GM10248 (cell line): ENCODE measurements at regions not wholly inside any gene's neighbourhood (a gene's known extent, or its start where the extent isn't known, plus 50 kb on each side); places are given as distances from the start of the nearest gene placed in this dataset.

ENCODE experiments used
- CTCF ChIA-PET: fragments of 300-600 bp; sonication (Branson Sonifier 250); formaldehyde crosslinking; extraction: SDS; loops from one replicate; lab custom pipeline; 2021; ENCODE audit warnings: antibody characterized with exemption; lab: Yijun Ruan, JAX
- POLR2A ChIA-PET: fragments of 350-650 bp; sonication (Branson Sonifier 250); formaldehyde crosslinking; extraction: SDS; loops from one replicate; lab custom pipeline; 2020; ENCODE audit warnings: antibody characterized with exemption; lab: Yijun Ruan, JAX
- DNase-seq: peaks from one replicate; pipeline ENCODE4 v3.0.0; 2012; ENCODE audit errors: extremely low spot score
- TF ChIP-seq, protein P1 (sequence below): IDR thresholded peaks from 2 replicates; pipeline ENCODE4 v1.5.1; 2012; ENCODE audit warnings: mild to moderate bottlenecking, low read depth; ENCODE audit errors: extremely low read depth, missing control alignments, control extremely low read depth

DNA sequence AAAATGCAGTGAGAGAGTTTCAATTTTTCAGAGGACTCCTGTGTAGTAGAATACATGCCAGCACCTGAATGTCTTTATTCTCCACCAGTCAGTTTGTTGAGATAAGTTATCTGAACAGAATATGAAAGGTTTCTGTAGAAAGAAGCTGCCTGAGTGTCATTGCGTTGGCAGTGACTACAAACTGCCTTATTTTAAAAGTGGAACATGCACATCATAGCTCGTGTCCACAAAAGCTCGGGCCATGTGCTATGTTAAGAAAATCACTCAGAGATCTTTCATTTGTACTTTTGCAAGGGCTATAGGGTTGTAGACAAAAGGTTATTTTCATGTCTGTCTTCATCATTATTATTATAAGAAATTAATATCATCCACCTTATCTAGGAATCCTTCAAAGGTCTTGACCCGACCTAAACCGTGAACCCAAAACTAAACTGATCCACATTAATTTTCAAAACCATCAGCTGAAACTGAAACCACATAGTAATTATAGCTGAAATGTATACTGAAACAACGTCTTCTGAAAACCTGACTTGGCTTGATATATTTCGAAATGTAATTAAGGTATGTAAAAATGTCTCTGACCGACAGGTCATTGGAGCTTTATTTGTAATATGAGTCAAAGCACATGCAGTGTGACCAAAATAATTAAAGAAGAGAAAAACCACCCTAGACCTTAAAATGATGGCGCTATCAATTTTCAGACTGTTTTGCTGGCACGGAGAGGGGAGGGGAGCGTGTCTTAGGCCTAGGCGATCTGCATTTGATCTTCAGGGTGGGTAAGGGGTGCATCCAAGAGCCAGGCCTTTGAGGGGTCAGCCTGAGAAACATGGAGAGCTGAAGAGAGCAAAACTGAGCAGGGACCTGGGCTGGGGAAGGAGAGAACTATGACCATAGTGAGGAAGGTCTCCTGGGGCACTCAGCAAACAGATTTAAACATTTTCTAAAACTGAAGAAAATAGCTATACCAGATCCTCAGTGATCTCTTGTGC lies 232.1 kb downstream of the SOX11 start:
- TF ChIP-seq, protein P1, sequence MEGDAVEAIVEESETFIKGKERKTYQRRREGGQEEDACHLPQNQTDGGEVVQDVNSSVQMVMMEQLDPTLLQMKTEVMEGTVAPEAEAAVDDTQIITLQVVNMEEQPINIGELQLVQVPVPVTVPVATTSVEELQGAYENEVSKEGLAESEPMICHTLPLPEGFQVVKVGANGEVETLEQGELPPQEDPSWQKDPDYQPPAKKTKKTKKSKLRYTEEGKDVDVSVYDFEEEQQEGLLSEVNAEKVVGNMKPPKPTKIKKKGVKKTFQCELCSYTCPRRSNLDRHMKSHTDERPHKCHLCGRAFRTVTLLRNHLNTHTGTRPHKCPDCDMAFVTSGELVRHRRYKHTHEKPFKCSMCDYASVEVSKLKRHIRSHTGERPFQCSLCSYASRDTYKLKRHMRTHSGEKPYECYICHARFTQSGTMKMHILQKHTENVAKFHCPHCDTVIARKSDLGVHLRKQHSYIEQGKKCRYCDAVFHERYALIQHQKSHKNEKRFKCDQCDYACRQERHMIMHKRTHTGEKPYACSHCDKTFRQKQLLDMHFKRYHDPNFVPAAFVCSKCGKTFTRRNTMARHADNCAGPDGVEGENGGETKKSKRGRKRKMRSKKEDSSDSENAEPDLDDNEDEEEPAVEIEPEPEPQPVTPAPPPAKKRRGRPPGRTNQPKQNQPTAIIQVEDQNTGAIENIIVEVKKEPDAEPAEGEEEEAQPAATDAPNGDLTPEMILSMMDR = no peak
- ChIA-PET CTCF (interaction anchor here (1.9 kb wide), 1 partner anchor 9 kb away, joined by 7 read pairs; no protein-coding TSS in a partner anchor), POLR2A (no interaction called here)
- DNase-seq = no peak

DNA sequence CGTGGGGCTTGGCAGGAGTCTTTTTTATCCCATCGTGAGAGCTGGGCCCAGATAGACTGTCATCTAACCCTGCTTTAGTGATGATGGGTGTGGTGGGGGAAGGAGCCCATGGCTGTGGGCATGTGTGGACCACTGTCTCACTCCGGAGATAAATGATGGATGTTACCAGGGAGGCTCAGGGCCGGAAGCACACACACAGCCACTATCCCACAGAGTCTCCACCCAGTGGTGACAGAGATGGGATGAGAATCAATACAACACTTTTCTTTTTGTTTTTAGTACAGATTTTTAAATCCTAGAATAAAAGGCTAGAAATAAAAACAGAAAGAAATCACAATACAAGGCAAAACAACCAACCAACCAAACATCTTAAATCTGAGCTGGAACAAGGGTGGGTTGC lies 233.4 kb downstream of the SOX11 start:
- TF ChIP-seq, protein P1 = no peak
- ChIA-PET POLR2A (no interaction called here), CTCF (interaction anchor here (1.0 kb wide), 1 partner anchor 9 kb away, joined by 3 read pairs; no protein-coding TSS in a partner anchor)
- no peak for DNase-seq

DNA sequence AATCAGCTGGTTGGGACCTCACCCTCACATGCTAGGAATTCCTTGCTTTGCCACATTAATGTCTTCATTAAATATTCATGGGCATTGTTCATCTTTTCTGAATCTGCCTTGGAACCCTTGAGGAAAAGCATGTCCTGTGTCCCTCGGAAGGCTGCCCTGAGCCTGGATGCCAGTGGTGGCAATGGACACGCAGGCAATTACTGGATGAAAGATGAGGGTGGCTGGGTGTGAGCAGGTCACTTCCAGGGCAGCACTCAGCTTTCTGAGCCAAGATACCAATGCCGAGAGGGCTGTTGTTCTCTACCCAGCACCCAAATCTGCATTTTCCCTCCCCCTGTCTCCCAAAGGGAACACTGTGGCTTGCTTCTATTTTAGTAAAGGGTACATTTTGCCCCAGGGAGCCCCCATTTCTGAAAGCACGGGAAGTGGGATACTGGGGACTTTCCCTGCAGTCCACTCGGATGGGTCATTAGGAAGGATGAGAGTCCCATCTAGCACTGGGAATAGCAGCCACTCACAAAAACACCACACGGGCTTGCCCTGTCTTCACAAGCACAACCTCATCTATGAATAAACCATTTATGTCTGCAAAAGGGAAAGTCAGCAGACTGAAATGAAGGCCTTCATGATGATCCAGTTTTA lies 234.8 kb downstream of the SOX11 start:
- POLR2A ChIA-PET = no interaction called here
- TF ChIP-seq, protein P1 = no peak
- CTCF ChIA-PET = no interaction called here
- DNase-seq = no peak

DNA sequence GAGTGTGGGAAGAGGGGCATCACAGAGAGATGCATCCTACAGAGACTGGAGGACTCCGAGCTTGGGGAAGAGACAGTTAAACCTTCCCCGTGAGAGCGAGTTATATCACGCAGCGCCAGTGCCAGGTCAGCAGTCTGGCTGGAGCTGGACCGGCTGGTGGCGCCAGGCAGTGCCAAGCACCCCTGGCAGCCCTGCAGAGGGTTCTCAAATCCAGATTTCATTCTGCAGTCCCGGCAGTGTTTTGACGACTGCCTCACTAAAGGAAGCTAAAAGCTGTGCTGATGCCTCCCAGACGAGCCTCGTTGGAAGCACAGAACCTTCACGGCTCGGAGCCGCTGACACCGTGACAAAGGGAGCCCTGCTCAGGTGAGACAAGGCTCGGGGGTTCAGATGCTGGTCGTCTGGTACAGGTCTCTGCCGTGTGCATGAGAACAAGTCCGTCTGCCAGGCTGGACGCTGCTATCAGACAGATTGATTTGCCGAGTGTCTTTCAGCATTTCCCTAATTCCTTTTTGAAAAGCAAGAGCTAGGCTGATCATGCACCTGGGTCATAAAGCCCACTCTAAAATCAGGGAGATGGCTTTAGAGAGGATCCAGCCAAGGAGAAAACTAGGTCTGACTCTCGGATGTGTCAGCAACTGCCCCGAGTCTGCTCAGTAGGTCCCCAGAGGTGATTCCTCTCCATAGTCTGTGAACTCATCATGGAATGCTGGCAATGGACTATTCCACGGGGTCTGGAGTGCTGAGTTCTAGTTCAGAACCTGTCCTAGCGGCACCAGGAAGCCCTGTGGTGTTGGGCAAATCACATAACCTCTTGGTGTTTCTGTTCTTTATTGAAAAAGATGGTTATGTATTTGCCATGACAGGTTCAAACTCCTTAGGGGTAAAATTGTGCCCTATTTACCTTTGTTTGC lies 240.6 kb downstream of the SOX11 start:
- POLR2A ChIA-PET = no interaction called here
- TF ChIP-seq, protein P1 = no peak
- CTCF ChIA-PET = no interaction called here
- no peak for DNase-seq

DNA sequence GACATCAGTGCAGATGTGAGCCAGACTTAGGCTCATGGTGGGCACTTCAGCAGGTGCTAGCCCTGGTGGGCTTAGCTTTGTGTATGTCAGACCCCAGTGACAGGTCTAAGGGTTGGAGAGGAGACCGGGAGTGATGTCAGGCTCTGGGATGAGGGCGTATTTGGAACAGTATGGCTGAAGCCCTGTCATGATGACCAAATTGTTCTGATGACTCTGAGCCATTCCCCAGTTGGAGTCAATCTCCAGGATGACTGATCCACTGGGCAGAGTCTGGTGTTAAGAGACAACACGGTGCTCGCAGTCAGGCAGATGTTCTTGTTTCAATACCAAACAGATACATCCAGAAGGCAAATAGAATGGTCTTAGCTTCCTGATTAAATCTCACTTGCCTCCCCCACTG lies 241.5 kb downstream of the SOX11 start:
- ChIA-PET CTCF (no interaction called here), POLR2A (no interaction called here)
- TF ChIP-seq, protein P1 = no peak
- DNase-seq = no peak

DNA sequence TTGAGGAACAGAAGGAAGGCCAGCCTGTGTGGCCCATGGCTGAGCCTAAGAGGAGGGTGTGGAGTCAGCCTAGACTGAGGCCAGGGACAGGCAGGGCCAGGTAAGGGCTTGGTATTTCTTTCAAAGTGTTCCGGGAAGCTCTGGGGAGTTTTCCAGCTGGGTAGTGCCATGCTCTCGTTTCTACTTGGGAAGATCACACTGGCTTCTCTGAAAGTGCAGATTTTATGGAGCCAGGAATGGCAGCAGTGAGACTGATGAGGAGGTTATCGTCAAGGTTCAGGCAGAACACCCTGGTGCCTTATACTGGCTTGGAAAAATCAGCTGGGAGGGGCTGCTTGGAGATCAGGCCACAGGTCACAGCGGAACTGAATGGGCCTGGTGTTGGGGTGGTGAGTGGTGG lies 245.1 kb downstream of the SOX11 start:
- POLR2A ChIA-PET = no interaction called here
- TF ChIP-seq, protein P1 = no peak
- DNase-seq = no peak
- CTCF ChIA-PET = interaction anchor here (1.0 kb wide), 1 partner anchor 19 kb away, joined by 3 read pairs; no protein-coding TSS in a partner anchor
